NCI-H526 (cell line): ENCODE measurements at regions not wholly inside any gene's neighbourhood (a gene's known extent, or its start where the extent isn't known, plus 50 kb on each side); places are given as distances from the start of the nearest gene placed in this dataset.

Experiments used
- DNase-seq, 2 experiments: peaks; one replicate each; lab custom pipeline; 2025; lab: John Stamatoyannopoulos, UW

DNA sequence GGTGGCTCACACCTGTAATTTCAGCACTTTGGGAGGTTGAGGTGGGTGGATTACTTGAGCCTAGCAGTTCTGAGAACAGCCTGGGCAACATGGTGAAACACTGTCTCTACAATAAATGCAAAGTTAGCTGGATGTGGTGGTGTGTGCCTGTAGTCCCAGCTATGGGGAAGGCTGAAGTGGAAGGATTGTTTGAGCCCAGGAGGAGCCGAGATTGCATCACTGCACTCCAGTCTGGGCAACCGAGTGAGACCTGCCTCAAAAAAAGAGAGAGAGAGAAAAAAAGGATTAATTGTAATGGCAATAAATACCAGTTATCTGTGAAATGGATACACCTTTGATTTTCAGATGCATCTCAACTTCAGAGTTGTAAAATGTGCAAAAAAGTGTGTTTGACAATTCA is 58.8 kb downstream of the SPRY1 start:
- no peak for DNase-seq

DNA sequence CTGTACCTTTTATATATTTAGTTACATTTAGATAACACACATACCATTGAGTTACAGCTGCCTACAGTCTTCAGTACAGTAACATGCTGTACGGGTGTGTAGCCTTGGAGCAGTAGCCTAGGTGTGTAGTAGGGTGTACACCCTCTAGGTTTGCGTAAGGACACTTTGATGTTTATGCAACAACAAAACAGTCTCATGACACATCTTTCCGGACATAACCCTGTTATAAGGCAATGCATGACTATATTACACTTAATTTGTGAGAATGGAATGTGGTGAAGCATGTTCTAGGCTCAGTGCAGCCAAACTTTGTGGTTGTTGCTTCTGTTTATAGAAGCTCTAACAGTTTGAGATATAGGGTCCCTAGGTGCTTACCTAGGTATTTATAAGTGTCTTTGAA is 65.4 kb downstream of the SPRY1 start:
- DNase-seq, result no peak

DNA sequence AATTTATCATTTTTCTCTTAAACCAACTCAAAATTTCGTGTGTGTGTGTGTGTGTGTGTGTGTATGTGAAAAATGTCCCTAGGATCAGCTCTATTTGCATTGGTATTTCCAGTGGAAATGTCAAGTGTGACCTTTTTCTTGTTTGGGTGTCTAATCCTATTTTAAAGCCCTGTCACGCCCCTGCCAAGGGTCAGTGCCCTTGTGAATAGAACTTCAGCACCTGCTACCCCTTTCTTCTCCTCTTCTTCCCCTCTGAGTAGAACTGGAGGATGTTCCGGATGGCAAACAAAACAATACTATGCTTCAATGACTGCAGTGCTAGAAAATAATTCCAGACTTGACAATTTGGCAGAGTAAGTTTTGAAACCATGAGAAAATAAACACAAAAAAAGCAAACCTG is 67.3 kb downstream of the SPRY1 start:
- no peak for DNase-seq

DNA sequence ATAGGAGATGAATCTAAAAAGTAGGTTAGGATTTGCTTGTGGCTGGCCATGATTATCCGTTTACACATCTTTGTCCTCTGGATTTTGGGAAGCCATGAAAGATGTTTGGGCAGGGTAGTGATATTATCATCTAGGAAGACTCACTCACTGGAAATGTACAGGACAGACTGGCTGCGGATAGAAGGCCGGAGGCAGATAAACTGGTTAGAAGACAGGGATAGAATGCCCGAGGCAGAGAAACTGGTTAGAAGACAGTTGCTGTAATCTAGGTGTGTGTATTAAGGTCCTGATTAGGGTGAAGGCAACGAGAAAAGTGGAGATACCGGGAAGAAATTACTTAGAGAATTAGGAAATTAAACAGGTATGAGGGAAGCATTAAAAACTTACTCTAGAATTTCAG is 68.8 kb downstream of the SPRY1 start:
- no peak for DNase-seq

DNA sequence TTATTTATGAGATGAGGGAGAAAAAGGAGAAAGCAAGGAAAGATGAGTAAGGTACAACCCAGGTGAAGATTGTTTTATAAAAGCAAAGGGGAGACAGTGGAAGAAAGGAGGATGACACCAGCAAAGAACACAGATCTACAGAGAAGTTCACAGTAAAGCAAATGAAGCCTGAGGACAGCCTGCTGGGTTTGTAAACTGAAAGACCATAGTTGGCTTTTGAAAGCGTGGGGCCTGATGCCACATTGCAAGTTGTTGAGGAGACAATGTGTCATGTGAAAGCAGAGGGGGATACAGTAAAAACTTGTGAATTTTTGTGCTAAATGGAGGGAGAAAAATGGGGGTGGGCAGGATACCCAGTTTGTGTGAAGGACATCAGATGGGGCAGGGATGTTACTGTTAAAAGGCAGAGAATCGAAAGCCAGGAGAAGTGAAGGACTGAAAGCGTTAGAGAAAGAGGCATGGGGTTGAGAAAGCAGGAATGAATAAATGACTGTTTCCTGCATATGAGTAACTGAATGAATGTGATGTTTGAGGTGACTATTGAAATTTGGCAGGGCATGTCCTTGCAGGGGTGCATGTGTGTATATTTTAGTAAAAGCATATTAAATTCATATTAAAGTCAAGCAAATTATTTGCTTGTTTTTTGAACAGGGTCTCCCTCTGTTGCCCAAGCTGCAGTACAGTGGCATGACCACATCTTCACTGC is 69.6 kb downstream of the SPRY1 start:
- no peak for DNase-seq

DNA sequence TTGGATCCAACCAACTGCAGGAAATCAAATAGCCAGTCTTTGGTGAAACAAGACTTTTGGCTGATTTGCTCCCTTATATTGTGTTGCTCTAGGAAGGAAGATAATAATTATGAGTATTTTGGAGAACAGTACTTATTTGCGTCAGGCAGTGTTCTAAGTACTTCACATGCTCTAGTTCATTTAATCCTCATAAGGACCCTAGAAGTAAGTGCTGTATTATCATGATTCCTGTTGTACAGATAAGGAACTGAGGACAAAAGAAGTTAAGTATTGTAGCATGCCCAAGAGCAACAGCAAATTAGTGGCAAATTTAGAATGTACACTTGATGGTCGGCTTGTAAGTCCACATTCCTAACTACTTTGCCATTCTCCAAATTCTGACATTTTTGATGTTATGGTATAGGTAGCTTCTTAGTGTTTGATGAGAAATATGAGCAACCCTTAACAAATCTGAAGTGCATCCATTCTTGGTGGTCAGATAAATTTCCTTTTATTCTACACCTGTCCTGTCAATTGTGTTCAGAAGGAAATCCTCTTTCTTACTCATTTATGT is 72.0 kb downstream of the SPRY1 start:
- no peak for DNase-seq

DNA sequence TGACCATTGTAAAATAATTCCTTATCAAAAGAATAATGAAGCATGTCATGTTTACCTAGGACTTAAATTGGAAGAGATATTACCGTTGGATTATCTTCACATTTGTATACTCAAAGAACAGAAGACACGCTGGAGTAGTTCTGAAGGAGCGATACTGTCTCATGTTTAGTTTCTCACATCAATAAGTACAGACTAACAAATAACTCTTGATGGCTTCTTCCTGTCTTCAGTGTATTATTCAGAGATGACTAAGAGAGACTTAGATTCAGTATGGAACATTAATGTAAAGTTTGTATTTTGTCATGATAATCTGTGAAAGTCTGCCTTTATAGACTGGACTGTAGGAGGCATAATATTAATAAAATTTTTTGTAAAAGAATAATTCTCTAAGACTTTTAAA is 72.7 kb downstream of the SPRY1 start:
- DNase-seq, result no peak

DNA sequence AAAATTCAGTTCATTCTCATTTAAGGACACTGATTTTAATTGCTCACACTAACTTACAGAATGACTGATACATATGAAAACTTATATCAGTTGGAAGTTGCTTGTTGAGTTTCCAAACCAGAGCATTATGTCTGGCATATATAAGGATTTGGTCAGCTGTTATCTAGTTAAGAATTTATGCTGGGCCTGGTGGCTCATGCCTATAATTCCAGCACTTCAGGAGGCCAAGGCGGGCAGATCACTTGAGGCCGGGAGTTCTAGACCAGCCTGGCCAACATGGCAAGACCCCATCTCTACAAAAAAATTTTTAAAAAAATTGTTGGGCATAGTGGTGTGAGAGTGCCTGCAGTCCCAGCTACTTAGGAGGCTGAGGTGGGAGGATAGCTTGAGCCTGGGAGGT is 73.1 kb downstream of the SPRY1 start:
- no peak for DNase-seq

DNA sequence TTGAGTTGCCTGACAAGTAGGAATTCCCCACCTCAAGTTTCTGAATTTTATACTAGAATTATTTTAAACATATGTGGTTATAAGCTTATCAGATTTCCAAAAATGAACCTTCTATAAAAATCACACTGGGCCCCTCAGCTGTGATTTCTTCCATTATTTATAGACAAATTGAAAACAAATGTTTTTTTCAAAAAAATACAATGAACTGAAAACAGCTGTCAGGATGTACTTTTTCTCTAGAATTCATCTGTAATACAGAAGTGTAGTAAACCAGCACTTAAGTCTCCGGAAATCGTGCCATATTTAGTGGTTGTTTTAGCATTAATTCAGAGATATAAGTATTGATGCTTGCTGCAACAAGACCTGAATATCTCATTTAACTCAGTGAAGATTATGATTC is 74.0 kb downstream of the SPRY1 start:
- no peak for DNase-seq

DNA sequence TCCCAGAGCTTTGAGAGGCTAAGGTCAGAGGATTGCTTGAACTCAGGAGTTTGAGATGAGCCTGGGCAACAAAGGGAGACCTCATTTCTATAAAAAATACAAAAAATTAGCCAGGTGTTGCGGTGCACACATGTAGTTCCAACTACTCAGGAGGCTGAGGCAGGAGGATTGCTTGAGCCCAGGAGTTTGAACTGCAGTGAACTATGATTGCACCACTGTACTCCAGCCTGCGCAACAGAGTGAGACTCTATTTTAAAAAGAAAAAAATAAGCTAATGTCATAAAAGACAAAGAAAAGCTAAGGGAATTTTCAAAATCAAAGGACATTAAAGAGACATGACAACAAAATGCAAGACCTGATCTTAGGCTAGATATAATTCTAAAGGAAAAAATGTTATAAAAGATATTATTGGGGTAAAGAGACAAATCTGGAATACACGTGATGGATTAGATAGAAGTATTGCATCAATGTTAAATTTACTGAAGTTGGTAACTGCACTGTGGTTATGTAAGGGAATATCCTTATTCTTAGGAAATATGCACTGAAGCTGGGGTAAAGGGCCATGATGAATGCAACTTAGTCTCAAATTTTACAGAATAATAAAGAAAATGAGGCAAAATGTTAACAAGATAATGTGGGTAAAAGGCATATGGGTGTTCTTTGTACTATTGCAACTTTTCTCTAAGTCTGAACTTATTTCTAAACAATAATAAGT is 75.2 kb downstream of the SPRY1 start:
- DNase-seq, result no peak

DNA sequence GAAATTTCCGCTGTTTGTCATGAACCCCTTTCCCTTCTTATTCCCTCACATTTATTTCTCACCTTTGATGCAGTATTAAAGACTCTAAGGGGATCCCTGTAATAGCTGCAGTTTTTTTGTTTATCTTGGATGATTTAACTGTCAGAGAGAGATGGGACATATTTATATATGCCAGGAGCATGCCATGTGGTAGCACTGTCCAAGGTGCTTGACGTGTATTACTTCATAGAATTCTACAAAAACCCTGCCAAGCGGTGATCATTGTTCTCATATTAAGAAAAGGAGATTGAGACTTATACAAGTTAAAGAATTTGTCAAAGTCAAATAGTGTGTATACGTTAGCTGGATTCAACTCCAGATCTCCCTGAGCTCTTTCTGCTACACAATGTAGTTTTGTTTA is 78.2 kb downstream of the SPRY1 start:
- DNase-seq, result no peak

DNA sequence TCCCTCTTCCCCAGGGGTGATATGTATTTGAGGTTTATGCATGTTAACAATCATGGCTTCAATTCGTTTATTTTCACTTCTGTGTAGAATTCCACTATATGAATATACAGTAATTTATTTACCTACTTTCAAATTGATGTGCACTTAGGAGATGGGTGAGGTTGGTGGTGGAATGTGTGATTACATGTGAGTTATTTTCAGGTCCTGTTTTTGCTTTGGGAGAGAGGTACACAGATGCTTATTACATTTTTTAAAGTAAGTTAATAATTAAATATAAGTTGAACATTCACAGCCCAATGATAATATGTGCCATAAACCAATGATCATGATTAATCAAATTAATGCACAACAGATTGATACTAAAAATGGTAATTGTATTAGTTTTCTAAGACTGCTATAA is 79.5 kb downstream of the SPRY1 start:
- no peak for DNase-seq

DNA sequence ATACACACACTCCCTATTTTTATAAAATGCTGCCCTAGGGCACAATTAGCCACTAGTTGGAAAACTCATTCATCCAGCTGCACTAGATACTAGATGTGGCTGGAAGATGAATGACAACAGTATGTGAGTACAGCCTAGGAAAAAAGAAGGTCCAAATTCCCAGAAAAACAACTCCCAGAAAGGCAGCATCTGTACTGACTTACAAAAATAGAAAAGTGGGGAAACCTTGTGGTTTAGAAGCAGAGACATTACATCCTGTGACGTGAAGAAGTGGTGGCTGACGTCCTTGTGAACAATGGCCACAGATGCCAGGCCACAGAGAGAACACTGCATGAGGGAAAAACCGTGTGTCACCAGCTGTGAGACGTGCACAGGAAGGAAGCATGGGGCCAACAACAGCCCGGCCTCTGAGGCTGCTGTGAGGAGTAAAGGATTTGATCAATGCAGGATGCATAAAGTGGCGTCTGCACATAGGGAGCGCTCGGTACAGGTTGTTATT is 81.2 kb downstream of the SPRY1 start:
- DNase-seq, result no peak

DNA sequence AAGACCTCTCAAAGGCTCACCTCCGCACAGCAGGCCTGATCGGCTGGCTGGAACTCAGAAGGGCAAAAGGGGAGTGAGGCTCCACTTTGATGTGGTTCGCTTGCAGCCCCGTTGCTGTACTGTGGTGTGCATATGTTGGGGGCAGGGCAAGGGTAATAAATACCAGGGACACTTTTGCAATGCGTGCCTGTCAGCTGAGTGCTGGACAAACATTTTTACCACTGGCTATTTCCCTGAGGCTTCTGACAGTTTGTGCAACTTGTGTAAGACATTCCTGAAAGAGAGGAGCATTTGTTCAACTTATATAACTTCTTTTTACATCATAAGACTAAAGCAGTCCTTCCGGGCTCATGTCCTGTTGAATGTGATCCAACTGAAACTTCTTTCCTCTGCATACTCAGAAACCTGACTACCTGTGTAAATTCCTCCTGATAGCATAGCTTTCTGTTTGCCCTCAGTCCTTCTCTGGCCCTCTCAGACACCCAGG is 82.3 kb downstream of the SPRY1 start:
- DNase-seq, result no peak

DNA sequence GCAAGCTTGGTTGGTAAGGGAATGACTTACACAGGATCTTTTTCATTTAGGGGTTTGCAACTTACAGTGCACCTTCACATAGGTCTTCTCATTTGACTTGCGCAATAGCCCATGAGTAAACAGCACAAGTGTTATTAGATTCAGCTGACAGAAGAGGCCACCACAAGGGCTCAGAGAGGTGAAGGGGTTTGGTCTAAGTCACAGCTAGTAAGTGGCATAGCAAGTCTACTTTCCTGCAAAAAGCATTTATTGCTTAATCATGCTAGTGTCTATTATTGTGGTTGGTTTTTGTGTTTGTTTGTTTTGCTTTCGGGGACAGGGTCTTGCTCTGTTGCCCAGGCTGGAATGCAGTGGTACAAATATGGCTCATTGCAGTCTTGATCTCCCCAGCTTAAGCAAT is 83.3 kb downstream of the SPRY1 start:
- DNase-seq, result no peak

DNA sequence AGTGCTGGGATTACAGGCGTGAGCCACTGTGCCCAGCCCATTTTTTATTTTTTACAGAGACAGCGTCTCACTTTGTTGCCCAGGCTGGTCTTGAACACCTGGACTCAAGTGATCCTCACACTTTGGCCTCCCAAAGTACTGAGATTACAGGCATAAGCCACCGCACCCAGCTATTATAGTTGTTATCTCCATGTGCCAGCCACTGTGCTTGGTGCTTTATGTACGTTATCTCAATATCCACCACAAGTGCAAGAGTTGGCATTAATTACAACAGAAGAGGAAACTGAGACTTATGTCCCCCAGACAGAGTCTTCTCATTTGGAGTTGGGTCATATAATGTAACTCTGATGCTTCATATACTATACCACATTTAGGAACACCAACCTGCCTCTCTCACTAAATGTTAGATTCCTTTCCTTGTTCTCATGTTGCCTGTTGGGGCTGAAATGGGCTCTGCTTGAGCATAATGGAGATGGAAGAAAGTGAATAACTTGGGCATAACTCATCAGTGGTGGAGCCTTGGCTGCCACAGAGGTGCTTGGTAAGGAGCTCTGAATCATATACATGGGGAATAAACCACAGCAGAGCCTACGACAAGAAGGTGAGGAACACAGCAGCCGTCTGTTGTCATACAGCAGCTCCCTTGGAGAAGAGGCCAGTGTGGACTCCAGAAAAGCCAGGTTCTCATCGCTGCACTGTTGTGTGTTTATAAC is 84.3 kb downstream of the SPRY1 start:
- DNase-seq, result no peak

DNA sequence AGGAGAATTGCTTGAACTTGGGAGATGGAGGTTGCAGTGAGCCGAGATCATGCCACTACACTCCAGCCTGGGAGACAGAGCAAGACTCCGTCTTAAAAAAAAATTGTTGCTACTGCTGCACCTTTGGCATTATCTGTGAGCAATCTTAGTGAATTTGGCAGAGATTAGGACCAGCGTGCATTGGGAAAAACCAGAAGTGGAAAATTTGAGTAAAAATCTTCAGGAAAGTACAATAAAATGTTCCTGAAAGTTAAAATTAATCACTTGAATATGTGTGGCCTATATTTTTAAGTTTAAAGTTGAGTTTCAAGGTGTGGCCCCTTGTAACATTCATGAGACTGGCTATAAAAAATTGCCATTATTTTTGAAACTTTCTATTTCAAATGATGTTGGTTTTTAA is 85.1 kb downstream of the SPRY1 start:
- DNase-seq, result no peak

DNA sequence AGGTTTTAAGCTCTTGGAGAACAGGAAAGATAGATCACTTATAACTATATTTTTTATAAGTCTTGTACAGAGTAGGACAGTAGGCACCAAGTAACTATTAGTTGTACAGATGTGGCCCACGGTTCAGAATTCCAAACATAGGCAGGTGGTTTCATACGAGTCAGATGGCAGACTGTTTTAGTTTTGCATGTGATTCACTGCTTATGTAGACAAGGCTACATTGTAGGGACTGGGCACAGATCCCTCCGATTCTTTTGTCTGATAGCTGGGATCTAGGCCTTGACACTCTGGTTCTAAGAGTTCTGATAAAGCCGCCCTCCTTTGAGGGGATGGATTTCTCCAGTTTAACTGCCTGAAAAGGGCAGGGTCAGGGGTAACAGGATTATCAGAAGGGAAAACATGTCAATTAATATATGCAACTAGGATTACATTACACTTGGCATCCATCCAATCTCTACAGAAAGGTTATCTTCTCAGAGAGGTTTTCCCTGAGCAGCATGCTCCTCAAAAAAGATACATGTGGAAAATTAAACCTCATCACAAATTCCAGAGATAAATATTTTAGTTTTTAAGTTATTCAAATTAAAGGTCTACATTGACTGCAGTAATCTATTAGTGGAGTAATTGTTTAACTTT is 87.8 kb downstream of the SPRY1 start:
- DNase-seq, result peak; percentile 33 to 38

DNA sequence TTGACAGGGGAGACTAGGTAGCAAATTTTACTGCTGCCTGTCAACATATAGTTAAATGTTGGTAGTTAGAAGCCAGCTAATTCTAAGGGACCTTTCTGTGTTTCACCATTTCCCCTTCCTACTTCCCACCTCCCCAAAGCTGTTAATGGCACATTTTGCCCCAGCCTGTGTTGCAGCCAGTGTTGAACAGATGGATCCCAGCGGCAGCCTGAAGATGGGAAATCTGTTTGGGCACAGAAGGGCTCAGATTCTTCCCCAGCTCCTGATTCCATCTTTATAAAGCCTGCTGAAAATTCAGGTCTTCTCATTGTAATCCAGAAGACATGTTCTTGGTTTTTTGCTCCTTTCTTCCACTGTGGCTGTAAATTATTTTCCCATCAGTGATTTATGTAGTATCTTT is 89.0 kb downstream of the SPRY1 start:
- no peak for DNase-seq

DNA sequence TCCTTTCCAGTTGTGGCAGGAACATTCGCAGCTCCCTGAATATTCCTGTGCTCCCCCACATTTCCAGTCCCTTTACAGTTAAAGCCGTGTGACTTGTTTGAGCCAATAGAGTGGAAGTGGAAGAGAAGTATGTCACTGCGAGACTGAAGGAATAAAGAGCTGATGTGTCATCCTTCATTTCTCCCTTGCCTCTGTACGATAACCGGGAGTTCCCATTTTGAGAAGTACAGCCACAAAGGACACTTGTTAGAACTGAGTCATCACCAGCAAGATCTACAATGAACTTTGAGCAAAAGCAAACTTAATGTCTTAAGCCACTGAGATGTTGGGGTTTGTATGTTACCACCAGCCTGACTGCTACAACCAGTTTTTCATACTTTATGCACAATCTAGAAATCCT is 92.3 kb downstream of the SPRY1 start:
- DNase-seq, result no peak

DNA sequence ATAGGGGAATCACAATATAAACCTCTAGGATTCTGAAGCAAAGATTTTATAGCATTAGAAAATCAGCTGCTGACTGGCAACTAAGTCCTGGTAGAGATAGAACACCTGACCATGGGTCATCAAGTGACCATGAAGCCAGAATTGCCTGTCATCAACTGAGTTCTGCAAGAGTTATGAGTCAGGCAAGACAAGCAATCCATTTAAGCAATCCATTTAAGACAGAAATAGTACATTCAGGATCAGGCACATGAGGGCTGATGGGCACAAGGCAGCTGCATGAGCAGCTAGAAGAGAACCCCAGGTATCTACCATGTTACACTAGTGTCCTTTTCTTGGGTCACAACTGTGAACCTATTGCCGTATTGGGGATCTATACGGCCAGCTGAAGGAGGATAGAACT is 98.9 kb downstream of the SPRY1 start:
- DNase-seq, result no peak

DNA sequence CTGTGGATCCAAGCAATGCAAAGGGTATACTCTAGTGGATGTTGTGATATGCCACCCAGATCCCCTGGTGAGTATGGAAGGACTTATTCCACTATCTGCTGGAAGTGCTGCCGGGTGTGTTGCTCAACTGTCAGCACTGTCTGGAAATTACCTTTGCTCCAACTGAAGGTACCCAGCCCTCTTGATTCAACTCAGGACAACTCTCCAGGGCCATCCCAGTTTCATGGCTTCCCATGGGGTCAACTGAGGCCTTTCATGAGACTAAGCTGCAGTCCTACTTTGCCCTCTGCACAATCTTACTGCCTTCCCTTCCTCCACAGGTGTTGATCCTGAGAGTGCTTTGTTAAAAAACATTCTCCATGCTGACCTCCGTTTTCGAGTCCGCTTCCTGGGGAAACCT is 99.8 kb downstream of the SPRY1 start:
- no peak for DNase-seq
